BJ (cell line): ENCODE measurements at regions not wholly inside any gene's neighbourhood (a gene's known extent, or its start where the extent isn't known, plus 50 kb on each side); places are given as distances from the start of the nearest gene placed in this dataset.
"Not testable (repeated sequence)": the region's sequence is repeated elsewhere in the genome, so short reads cannot be mapped to it uniquely, and the experiment has no call there.

Experiments
- CTCF ChIA-PET: fragments of 350-600 bp; formaldehyde crosslinking; extraction: SDS; loops from one replicate; lab custom pipeline; 2021; ENCODE audit warnings: antibody characterized with exemption, inconsistent platforms; lab: Yijun Ruan, JAX
- POLR2A ChIA-PET: fragments of 300-600 bp; sonication (Branson Sonifier 250); formaldehyde crosslinking; extraction: SDS; loops from one replicate; lab custom pipeline; 2021; ENCODE audit warnings: antibody characterized with exemption; lab: Charles Lee
- DNase-seq: peaks from one replicate; pipeline ENCODE4 v3.0.0-alpha.2; 2011; ENCODE audit warnings: low read depth
- H3K27me3 ChIP-seq: 2 replicates; pipeline ENCODE4 v1.6.0; 2011; ENCODE audit warnings: low read length; ENCODE audit not compliant: control insufficient read depth, insufficient read depth
- H3K36me3 ChIP-seq: 2 replicates; pipeline ENCODE4 v1.5.1; 2011; ENCODE audit warnings: low read length; ENCODE audit not compliant: control insufficient read depth, insufficient read depth
- H3K4me3 ChIP-seq: 2 replicates; pipeline ENCODE4 v1.5.1; 2011; ENCODE audit warnings: low read depth, mild to moderate bottlenecking, control low read depth, low read length
- CTCF ChIP-seq: IDR thresholded peaks from 2 replicates; pipeline ENCODE4 v1.5.1; 2011; ENCODE audit warnings: low read depth, mild to moderate bottlenecking, control low read depth, inconsistent platforms, low read length, moderate library complexity; ENCODE audit not compliant: insufficient read depth

DNA sequence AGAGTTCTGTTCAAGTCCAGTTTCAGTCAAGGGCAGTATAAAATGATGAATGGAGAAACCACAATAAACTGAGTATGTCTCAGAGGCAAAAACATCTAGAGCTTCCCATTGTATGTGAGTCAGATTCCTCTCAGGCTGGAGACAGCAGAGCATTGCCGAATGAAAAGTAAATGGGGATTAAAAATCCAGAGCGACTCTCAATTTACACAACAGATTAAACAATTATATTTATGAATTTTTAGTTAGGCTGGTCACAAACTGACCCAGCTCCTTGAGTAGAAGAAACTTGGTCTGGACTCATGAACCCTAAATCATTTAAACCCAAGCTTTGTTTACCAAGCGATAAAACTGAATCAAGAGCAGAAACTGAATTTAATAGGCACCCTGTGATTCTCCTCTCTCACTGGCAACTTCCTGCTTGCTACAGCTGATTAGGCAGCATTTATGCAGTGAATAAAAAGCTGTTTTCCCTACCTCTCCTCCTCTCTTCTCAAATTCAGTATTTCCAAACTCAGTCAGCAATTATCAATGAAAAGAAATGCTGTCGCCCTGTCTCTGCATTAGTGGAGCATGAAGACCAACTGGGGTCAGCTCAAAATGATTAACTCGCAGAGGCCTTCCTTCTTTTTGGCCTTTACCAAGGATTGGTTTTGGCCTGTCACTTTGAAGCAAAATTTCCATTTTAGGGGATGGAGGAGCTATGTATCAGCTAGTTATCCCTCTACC is 568.0 kb downstream of the PDHA2 start:
- DNase-seq = no peak
- CTCF ChIA-PET = interaction anchor here (0.6 kb wide), 1 partner anchor 126 kb away, joined by 4 read pairs; no protein-coding TSS in a partner anchor
- POLR2A ChIA-PET = no interaction called here

GRCh38 chr4:96414853-96415252 is 575.0 kb downstream of the PDHA2 start:
- H3K27me3 ChIP-seq, POLR2A ChIA-PET, H3K36me3 ChIP-seq, H3K4me3 ChIP-seq, DNase-seq, CTCF ChIA-PET: not testable (repeated sequence)

More for the DNA sequence above, 568.0 kb downstream of the PDHA2 start:
- no peak for TF ChIP-seq CTCF
- no peaks in the 10 kb centered on the region for H3K27me3 ChIP-seq
- no peak overlapping the region for H3K4me3 ChIP-seq
- no peaks in the 10 kb centered on the region for H3K36me3 ChIP-seq

- ChIA-PET POLR2A (no interaction called here), CTCF (no interaction called here)
Measured at GRCh38 chr4:96429657-96430056, 589.8 kb downstream of the PDHA2 start.

GRCh38 chr4:96431094-96431493 is 591.2 kb downstream of the PDHA2 start:
- Histone ChIP-seq H3K27me3 (no peaks in the 10 kb centered on the region), H3K36me3 (no peaks in the 10 kb centered on the region), H3K4me3 (no peak overlapping the region)
- TF ChIP-seq CTCF = no peak
- no peak for DNase-seq
- ChIA-PET CTCF (no interaction called here), POLR2A (no interaction called here)

More at GRCh38 chr4:96429657-96430056, 589.8 kb downstream of the PDHA2 start:
- no peaks in the 10 kb centered on the region for H3K36me3 ChIP-seq
- H3K27me3 ChIP-seq = no peaks in the 10 kb centered on the region
- no peak overlapping the region for H3K4me3 ChIP-seq
- no peak for DNase-seq
- TF ChIP-seq CTCF = no peak

DNA sequence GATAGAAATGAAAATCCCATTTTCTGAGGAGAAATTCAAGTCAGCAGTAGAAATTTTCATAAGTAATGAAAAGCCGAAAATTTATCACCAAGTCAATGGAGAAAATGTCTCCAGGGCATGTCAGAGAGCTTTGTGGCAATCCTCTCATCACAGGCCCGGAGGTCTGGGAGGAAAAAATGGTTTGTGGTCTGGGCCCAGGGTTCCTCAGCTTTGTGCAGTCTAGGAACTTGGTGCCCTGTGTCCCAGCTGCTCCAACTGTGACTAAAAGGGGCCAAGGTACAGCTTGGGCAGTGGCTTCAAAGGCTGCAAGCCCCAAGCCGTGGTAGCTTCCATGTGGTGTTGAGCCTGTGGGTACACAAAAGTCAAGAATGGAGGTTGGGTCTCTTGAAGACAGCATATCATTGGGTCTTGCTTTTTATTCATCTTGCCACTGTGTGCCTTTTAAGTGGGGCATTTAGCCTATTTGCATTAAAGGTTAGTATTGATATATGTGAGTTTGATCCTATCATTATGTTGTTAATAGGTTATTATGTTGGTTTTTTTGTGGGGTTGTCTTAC is 608.5 kb downstream of the PDHA2 start:
- no peaks in the 10 kb centered on the region for H3K36me3 ChIP-seq
- DNase-seq = no peak
- CTCF ChIA-PET = no interaction called here
- H3K27me3 ChIP-seq = no peaks in the 10 kb centered on the region
- no peak for TF ChIP-seq CTCF
- POLR2A ChIA-PET = no interaction called here
- no peak overlapping the region for H3K4me3 ChIP-seq
